Inferior parietal cortex (tissue), 1 donor: ENCODE measurements at regions not wholly inside any gene's neighbourhood (a gene's known extent, or its start where the extent isn't known, plus 50 kb on each side); places are given as distances from the start of the nearest gene placed in this dataset.

Experiments used
- DNase-seq: peaks from one replicate; pipeline ENCODE4 v3.0.0-alpha.2; 2016; ENCODE audit errors: extremely low spot score

DNA sequence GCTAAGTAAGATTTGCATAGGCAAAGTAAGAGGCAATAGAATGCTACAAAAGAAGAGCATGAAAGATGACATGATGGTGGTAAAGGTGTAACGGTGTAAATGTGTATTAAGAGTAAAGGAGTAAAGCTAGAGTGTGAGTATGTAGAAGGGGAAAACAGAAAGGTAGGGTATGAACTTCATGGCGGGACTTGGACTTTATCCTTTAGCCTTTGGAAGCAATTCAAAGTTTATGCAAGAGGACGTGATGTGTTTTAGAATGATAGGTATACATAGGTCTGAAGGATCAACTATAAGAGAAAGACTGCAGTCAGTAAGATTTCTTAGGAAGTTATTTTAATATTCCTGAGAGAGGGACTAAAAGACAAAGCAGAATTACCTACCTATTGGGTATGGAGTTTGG is 358.0 kb upstream of the FAT3 start:
- DNase-seq, result no peak

GRCh38 chr11:91860661-91861060 is 364.0 kb upstream of the FAT3 start:
- DNase-seq, result no peak

GRCh38 chr11:91859666-91860065 is 365.0 kb upstream of the FAT3 start:
- DNase-seq, result no peak

DNA sequence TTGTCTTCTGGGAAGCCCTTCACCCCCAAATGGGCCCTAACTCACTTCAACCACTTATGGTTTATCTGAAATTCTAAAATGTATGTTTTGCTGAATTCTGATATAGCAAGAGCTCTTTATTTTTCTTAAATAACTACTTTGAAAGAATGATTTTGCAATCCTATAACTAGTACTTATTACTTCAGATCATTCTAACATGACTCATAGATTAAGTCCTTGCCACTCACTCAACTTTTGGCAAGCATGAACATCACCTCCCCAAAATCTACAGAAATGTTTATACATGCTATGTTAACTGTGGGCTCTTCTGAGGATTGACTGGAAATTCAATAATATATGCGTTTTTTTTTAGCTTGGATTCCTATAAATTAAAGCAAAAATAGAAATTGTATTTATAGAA is 367.4 kb upstream of the FAT3 start:
- no peak for DNase-seq

GRCh38 chr11:91854780-91855179 is 369.8 kb upstream of the FAT3 start:
- no peak for DNase-seq

- no peak for DNase-seq
Observed at GRCh38 chr11:91854171-91854570, 370.4 kb upstream of the FAT3 start.

GRCh38 chr11:91851908-91852307 is 372.7 kb upstream of the FAT3 start:
- DNase-seq, result no peak

DNA sequence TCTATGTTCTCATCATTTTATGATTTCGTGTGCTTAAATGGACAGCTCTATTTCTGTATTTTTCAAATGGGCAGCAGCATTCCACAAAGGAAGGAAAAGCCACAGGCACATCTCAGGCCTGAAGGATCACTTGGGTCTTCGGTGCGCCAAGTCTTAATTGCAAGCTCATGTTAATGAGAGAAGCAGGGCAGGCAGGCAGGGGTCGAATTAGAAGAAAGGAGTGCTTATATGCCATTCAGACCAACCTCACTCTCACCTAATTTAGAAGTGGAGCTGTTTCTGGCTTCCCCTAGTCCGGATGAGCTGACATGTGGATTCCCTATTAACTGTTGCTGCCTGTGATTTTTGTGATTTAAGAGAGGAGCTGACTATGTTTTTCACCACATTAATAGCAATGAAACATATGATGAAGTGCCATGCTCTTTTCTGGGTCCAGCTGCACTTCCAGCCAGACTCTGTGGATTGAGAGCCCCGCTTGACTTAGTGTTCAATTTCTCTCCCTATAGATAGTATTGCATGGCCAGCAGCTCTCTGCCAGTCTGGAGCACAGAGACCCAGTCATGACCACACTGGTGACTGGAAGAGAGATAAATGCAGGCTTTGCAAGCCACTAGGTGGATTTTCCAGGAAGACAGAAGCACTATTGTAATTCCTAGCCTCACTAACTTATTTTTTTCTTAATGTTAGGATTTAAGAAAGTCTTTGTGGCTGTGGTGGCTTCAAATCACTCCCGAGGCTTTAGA is 373.9 kb upstream of the FAT3 start:
- DNase-seq, result no peak

DNA sequence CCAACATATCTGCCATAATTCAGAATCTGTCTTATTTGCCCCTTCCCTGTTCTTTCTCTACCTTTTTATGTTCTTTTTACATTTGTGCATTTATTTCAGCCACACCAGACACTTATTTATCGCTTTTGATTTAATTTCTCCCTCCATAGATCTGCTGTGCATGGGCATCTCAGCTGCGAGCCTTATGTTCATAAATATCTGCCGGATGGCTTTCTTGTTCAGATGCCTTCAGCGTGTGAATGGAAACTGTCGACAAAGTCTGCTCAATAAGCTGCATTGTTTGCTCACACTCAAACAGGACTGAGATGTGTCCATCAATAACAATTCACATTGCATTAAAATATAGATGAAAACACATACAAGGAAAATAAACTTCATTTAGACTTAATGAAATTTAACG is 374.6 kb upstream of the FAT3 start:
- no peak for DNase-seq

- no peak for DNase-seq
Observed at GRCh38 chr11:91846649-91847048, 378.0 kb upstream of the FAT3 start.

DNA sequence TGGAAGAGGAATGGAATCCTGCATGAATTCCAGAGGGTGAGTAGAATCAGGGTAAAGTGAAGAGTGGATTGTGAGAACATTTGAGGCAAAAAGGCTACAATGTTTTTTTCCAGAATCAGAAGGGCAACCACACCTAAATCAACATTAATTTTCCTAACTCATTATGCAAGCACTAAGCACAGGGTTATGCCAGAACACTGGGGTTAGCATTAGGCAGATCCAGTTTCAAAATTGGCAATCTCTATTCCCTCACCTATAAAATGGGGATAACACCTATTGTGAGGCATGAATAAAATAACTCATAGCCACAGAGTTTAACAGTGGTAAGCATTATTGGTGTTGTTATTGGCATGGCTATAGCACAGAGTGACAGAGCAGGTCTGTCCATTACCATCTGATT is 378.6 kb upstream of the FAT3 start:
- DNase-seq, result no peak

GRCh38 chr11:91840640-91841240 is 383.9 kb upstream of the FAT3 start:
- DNase-seq, result no peak

- no peak for DNase-seq
Observed at GRCh38 chr11:91837411-91838330, 386.9 kb upstream of the FAT3 start.

DNA sequence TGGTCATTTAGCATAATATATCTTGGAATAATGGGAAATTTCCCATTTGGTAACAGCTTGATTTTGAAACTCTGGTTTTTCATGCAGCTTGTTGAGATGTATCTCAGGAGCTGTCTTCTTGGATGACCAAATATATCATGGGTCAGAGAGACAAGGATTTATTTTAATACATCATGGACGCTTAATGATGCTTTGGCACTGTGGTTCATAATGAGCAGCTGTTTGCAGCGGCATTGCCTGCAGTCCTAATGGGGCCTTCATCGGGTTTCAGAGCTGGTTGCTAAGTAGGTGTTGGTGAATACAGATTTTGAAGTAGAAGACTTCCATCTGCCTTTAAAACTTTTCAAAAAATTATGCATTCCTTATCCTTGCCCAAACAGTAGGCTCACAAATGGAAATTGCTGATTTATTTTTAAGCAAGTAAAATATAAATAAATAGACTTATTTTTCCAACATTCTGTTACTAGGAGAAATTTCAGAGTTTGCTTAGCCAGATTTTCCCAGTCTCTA is 389.5 kb upstream of the FAT3 start:
- no peak for DNase-seq

DNA sequence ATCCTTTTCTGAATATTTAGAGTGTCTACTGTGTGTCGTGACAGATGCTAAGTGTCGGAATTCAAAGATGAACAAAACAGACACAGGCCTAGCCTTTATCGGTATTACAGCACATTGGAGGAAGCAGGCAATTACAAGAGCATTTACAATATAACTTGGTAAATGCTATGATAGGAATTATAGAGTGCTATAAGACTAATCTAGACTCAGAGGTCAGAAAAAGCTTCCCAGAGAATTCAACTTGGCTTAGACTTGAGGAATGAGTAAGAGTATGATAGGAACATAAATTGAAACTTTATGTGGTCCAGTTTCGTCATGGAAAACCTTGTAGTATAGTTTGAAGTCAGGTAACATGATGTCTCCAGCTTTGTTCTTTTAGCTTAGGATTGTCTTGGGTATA is 395.7 kb upstream of the FAT3 start:
- no peak for DNase-seq

DNA sequence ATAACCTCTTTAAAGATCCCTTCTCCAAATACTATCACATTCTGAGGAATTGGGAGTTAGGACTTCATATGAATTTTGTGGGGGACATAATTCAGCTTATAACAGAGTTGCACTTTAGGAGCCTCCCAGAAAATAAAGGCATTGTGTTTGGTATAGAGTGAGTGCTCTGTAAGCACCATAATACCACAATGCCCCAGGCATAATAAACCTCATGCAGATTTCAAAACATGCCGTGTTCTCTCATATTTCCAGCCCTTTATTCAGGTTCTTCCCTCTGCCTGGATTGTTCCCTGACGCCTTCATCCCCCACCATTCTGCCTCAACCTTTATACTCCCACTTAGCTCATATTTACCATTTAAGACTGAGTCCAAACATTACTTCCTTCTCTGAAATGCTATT is 398.8 kb upstream of the FAT3 start:
- no peak for DNase-seq

DNA sequence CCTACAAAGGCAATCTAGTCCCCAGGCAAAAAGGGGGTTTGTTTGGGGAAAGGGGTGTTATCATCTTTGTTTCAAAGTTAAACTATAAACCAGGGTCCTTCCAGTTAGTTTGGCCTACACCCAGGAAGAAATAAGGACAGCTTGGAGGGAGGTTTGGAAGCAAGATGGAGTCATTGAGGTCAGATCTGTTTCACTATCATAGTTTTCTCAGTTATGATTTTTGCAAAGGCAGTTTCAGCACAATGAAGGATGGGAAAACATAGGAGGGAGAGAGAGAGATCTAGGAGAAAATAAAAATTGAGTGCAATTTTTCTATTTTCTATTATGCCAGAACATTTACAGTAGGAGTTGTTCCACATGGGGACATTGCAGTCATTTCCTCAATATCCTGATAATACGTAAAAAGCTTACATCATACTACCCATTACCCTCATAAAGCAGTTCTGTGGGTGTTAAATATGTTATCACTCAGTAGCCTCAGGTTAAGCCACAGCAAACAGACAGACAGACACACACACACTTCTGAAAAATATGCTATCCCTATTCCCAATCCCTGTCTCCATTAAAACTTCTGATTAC is 401.3 kb upstream of the FAT3 start:
- no peak for DNase-seq

GRCh38 chr11:91822805-91823204 is 401.8 kb upstream of the FAT3 start:
- no peak for DNase-seq

GRCh38 chr11:91820709-91821108 is 403.9 kb upstream of the FAT3 start:
- no peak for DNase-seq

GRCh38 chr11:91819777-91820176 is 404.8 kb upstream of the FAT3 start:
- no peak for DNase-seq

DNA sequence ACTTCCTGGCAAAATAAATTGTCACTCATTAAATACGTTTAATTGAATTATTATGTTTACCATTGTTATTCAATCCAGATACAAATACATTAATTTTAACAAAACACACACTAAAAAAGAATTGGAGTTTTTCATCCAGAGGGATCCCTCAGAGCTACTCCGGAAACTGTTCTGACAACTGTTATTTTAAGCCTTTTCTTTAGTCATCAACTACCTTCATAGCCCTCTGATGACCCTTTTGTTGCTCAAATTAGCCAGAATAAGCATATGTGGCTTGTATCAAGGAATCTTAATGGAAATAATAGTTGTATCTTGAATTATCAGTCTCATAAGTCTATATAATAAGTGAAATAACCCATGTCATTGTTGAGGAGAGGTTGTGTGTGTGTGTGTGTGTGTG is 405.4 kb upstream of the FAT3 start:
- no peak for DNase-seq

DNA sequence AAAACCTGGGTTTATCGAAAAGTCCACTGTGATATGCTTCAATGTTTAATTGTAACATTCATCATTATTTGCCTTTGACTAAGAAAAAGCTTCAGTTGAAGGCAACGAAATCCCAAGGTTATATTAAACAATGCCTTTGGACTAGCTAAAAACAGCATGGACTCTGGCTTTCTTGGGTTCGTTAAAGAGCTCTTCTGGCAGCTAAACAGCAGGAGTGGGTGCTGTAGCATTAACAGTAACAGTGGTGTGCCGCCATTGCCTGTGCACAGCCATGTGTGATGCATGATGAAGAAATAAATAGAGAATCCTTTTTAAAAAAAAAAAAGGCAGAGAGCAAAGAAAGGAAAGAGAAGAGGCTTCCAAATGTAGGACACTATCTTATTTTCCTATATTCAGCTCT is 406.6 kb upstream of the FAT3 start:
- DNase-seq, result no peak
